BLaER1 (cell line): ENCODE measurements at regions not wholly inside any gene's neighbourhood (a gene's known extent, or its start where the extent isn't known, plus 50 kb on each side); places are given as distances from the start of the nearest gene placed in this dataset.

Experiments
- H3K27ac ChIP-seq: shearing (Covaris generic); formaldehyde crosslinking; 2 replicates; pipeline ENCODE4 v1.8.1; 2022
- H3K27me3 ChIP-seq: shearing (Covaris generic); formaldehyde crosslinking; 2 replicates; pipeline ENCODE4 v1.8.1; 2022
- H3K36me3 ChIP-seq: shearing (Covaris generic); formaldehyde crosslinking; 2 replicates; pipeline ENCODE4 v1.8.1; 2022
- H3K4me1 ChIP-seq: shearing (Covaris generic); formaldehyde crosslinking; 2 replicates; pipeline ENCODE4 v1.8.1; 2022
- H3K4me2 ChIP-seq: shearing (Covaris generic); formaldehyde crosslinking; 2 replicates; pipeline ENCODE4 v1.8.1; 2022
- H3K4me3 ChIP-seq: shearing (Covaris generic); formaldehyde crosslinking; 2 replicates; pipeline ENCODE4 v1.8.1; 2022
- H3K9ac ChIP-seq: shearing (Covaris generic); formaldehyde crosslinking; 2 replicates; pipeline ENCODE4 v1.8.1; 2022
- H3K9me3 ChIP-seq: shearing (Covaris generic); formaldehyde crosslinking; 2 replicates; pipeline ENCODE4 v1.8.1; 2022
- H4K20me1 ChIP-seq: shearing (Covaris generic); formaldehyde crosslinking; 2 replicates; pipeline ENCODE4 v1.8.1; 2022
- Cebpa-rat ChIP-seq: shearing (Covaris generic); IDR thresholded peaks from 2 replicates; pipeline ENCODE4 v1.8.1; 2022

- Histone ChIP-seq H3K4me2 (no peak overlapping the region), H3K9ac (no peak overlapping the region), H3K36me3 (no peaks in the 10 kb centered on the region), H3K4me1 (0 out of 2 replicates have a peak, but pooled peaks cover 5% of the 10 kb centered on the region), H3K27me3 (no peaks in the 10 kb centered on the region), H3K27ac (no peak overlapping the region), H4K20me1 (no peaks in the 10 kb centered on the region), H3K4me3 (no peak overlapping the region), H3K9me3 (peaks cover 1% of the 10 kb centered on the region; the same call in 1 of the 2 replicates)
- TF ChIP-seq Cebpa-rat = no peak
These were observed 218.3 kb upstream of the CNTN1 start for GRCh38 chr12:40473962-40474361.

- no peak for TF ChIP-seq Cebpa-rat
- H3K27ac ChIP-seq = no peak overlapping the region
- no peaks in the 10 kb centered on the region for H3K27me3 ChIP-seq
- H4K20me1 ChIP-seq = no peaks in the 10 kb centered on the region
- H3K9me3 ChIP-seq = peaks cover 8% of the 10 kb centered on the region
- no peak overlapping the region for H3K9ac ChIP-seq
- H3K4me3 ChIP-seq = no peak overlapping the region
- no peak overlapping the region for H3K4me2 ChIP-seq
- H3K4me1 ChIP-seq = 0 out of 2 replicates have a peak, but pooled peaks cover 5% of the 10 kb centered on the region
- no peaks in the 10 kb centered on the region for H3K36me3 ChIP-seq
These were observed 217.6 kb upstream of the CNTN1 start for GRCh38 chr12:40474630-40475029.

GRCh38 chr12:40499856-40500255, 192.4 kb upstream of the CNTN1 start:
- Histone ChIP-seq H4K20me1 (no peaks in the 10 kb centered on the region), H3K27me3 (no peaks in the 10 kb centered on the region), H3K9me3 (no peaks in the 10 kb centered on the region), H3K4me3 (no peak overlapping the region), H3K9ac (no peak overlapping the region), H3K4me2 (no peak overlapping the region), H3K4me1 (peaks cover 3% of the 10 kb centered on the region), H3K36me3 (no peaks in the 10 kb centered on the region), H3K27ac (no peak overlapping the region)
- no peak for TF ChIP-seq Cebpa-rat

- H3K9me3 ChIP-seq = no peaks in the 10 kb centered on the region
- peaks cover 10% of the 10 kb centered on the region for H3K4me1 ChIP-seq
- TF ChIP-seq Cebpa-rat = no peak
- no peaks in the 10 kb centered on the region for H3K36me3 ChIP-seq
- H4K20me1 ChIP-seq = no peaks in the 10 kb centered on the region
- no peak overlapping the region for H3K9ac ChIP-seq
- no peak overlapping the region for H3K4me3 ChIP-seq
- no peaks in the 10 kb centered on the region for H3K27me3 ChIP-seq
- H3K4me2 ChIP-seq = 0 out of 2 replicates have a peak overlapping the region, but pooled peaks have one; percentile 2
- H3K27ac ChIP-seq = no peak overlapping the region
These were observed 189.9 kb upstream of the CNTN1 start for GRCh38 chr12:40502322-40502721.

- Histone ChIP-seq H3K4me2 (peak overlapping the region; percentile 16; the same call in 1 of the 2 replicates), H3K4me3 (no peak overlapping the region), H4K20me1 (no peaks in the 10 kb centered on the region), H3K36me3 (no peaks in the 10 kb centered on the region), H3K27ac (no peak overlapping the region), H3K9ac (no peak overlapping the region), H3K4me1 (peaks cover 10% of the 10 kb centered on the region), H3K9me3 (no peaks in the 10 kb centered on the region), H3K27me3 (no peaks in the 10 kb centered on the region)
- no peak for TF ChIP-seq Cebpa-rat
These were observed 186.9 kb upstream of the CNTN1 start for GRCh38 chr12:40505327-40505726.

GRCh38 chr12:40508421-40508820, 183.8 kb upstream of the CNTN1 start:
- Histone ChIP-seq H3K4me3 (no peak overlapping the region), H3K9me3 (no peaks in the 10 kb centered on the region), H3K36me3 (no peaks in the 10 kb centered on the region), H3K27me3 (no peaks in the 10 kb centered on the region), H3K27ac (no peak overlapping the region), H4K20me1 (no peaks in the 10 kb centered on the region), H3K4me2 (no peak overlapping the region), H3K4me1 (peaks cover 10% of the 10 kb centered on the region), H3K9ac (no peak overlapping the region)
- TF ChIP-seq Cebpa-rat = no peak

- no peaks in the 10 kb centered on the region for H3K9me3 ChIP-seq
- no peak for TF ChIP-seq Cebpa-rat
- H3K36me3 ChIP-seq = no peaks in the 10 kb centered on the region
- no peaks in the 10 kb centered on the region for H3K4me1 ChIP-seq
- H3K27me3 ChIP-seq = no peaks in the 10 kb centered on the region
- H3K4me3 ChIP-seq = no peak overlapping the region
- H3K9ac ChIP-seq = no peak overlapping the region
- no peak overlapping the region for H3K27ac ChIP-seq
- H3K4me2 ChIP-seq = no peak overlapping the region
- no peaks in the 10 kb centered on the region for H4K20me1 ChIP-seq
These were observed 180.9 kb upstream of the CNTN1 start for GRCh38 chr12:40511341-40511740.

- H3K9ac ChIP-seq = no peak overlapping the region
- H3K4me1 ChIP-seq = peaks cover 10% of the 10 kb centered on the region
- H3K27ac ChIP-seq = no peak overlapping the region
- H3K36me3 ChIP-seq = no peaks in the 10 kb centered on the region
- H3K4me3 ChIP-seq = no peak overlapping the region
- H4K20me1 ChIP-seq = no peaks in the 10 kb centered on the region
- H3K27me3 ChIP-seq = no peaks in the 10 kb centered on the region
- no peak overlapping the region for H3K4me2 ChIP-seq
- no peak for TF ChIP-seq Cebpa-rat
- no peaks in the 10 kb centered on the region for H3K9me3 ChIP-seq
These were observed 177.0 kb upstream of the CNTN1 start for GRCh38 chr12:40515041-40515816.

GRCh38 chr12:40522837-40523236, 169.4 kb upstream of the CNTN1 start:
- no peaks in the 10 kb centered on the region for H3K9me3 ChIP-seq
- H3K27me3 ChIP-seq = no peaks in the 10 kb centered on the region
- no peak overlapping the region for H3K9ac ChIP-seq
- TF ChIP-seq Cebpa-rat = no peak
- no peak overlapping the region for H3K4me3 ChIP-seq
- peaks cover 43% of the 10 kb centered on the region for H3K4me1 ChIP-seq
- H3K4me2 ChIP-seq = no peak overlapping the region
- H4K20me1 ChIP-seq = no peaks in the 10 kb centered on the region
- no peaks in the 10 kb centered on the region for H3K36me3 ChIP-seq
- H3K27ac ChIP-seq = no peak overlapping the region

- Histone ChIP-seq H4K20me1 (no peaks in the 10 kb centered on the region), H3K9ac (no peak overlapping the region), H3K4me3 (no peak overlapping the region), H3K4me2 (peak overlapping the region; percentile 65), H3K36me3 (no peaks in the 10 kb centered on the region), H3K27me3 (no peaks in the 10 kb centered on the region), H3K4me1 (peaks cover 35% of the 10 kb centered on the region), H3K9me3 (no peaks in the 10 kb centered on the region), H3K27ac (peak overlapping the region; percentile 42)
- TF ChIP-seq Cebpa-rat = no peak
These were observed 167.2 kb upstream of the CNTN1 start for GRCh38 chr12:40525054-40525453.
